ENCODE measurements at regions not wholly inside any gene's neighbourhood (a gene's known extent, or its start where the extent isn't known, plus 50 kb on each side); places are given as distances from the start of the nearest gene placed in this dataset.

GRCh38 chr11:122441666-122442035 is 213.9 kb upstream of the UBASH3B start:
- TF ChIP-seq CTCF (IDR thresholded peaks at IDR 0.05), result no peak
- TF ChIP-seq CEBPB (IDR thresholded peaks at IDR 0.05), result no peak
- TF ChIP-seq RFX5 (IDR thresholded peaks at IDR 0.05), result no peak
- TF ChIP-seq POLR2A (IDR thresholded peaks at IDR 0.05; ENCODE audit: low read length), result no peak
- TF ChIP-seq HDAC2 (IDR thresholded peaks at IDR 0.05), result no peak
- no peak for TF ChIP-seq JUN (IDR thresholded peaks at IDR 0.05)
- no peak for TF ChIP-seq E2F6 (IDR thresholded peaks at IDR 0.05; ENCODE audit: borderline replicate concordance, low read depth)
- TF ChIP-seq GATA3 (IDR thresholded peaks at IDR 0.05; ENCODE audit: borderline replicate concordance), result no peak

Data from A549 (cell line).